SK-N-SH (cell line): ENCODE measurements at regions not wholly inside any gene's neighbourhood (a gene's known extent, or its start where the extent isn't known, plus 50 kb on each side); places are given as distances from the start of the nearest gene placed in this dataset.

Experiments
- CTCF ChIP-seq: fragments of 200-600 bp; sonication (generic); IDR thresholded peaks from 2 replicates; pipeline ENCODE4 v1.6.1; 2017; ENCODE audit warnings: antibody characterized with exemption, mild to moderate bottlenecking, moderate library complexity
- EP300 ChIP-seq, 2 experiments: IDR thresholded peaks; 2 replicates each; pipeline versions ENCODE4 v1.4.0 to v1.6.1; 2012; ENCODE audit warnings: borderline replicate concordance in 1 of 2, low read depth in 1 of 2, low read length in 1 of 2
- GABPA ChIP-seq: IDR thresholded peaks from 2 replicates; pipeline ENCODE4 v1.4.0; 2012; ENCODE audit warnings: low read depth, mild to moderate bottlenecking
- GATA2 ChIP-seq: sonication (generic); formaldehyde crosslinking; IDR thresholded peaks from 2 replicates; pipeline ENCODE4 v1.5.0; 2020; ENCODE audit warnings: mild to moderate bottlenecking, missing genetic modification reagents
- NRF1 ChIP-seq: IDR thresholded peaks from 2 replicates; pipeline ENCODE4 v1.6.1; 2012; ENCODE audit warnings: low read depth, mild to moderate bottlenecking, low read length
- POLR2AphosphoS5 ChIP-seq: IDR thresholded peaks from 2 replicates; pipeline ENCODE4 v1.6.1; 2012; ENCODE audit warnings: low read depth, low read length
- SIN3A ChIP-seq: IDR thresholded peaks from 2 replicates; pipeline ENCODE4 v1.6.1; 2012; ENCODE audit warnings: low read depth, mild to moderate bottlenecking, low read length, moderate library complexity, borderline replicate concordance
- TAF1 ChIP-seq: IDR thresholded peaks from 2 replicates; pipeline ENCODE4 v1.6.1; 2012; ENCODE audit warnings: low read depth, mild to moderate bottlenecking, low read length, moderate library complexity, borderline replicate concordance
- TEAD4 ChIP-seq: IDR thresholded peaks from 2 replicates; pipeline ENCODE4 v1.4.0; 2012; ENCODE audit warnings: mild to moderate bottlenecking, borderline replicate concordance; ENCODE audit not compliant: insufficient read depth

GRCh38 chr10:88065383-88066049 lies 202.1 kb downstream of the PTEN start:
- no peak for TF ChIP-seq CTCF
- no peak for TF ChIP-seq TAF1
- no peak for TF ChIP-seq EP300 (IDR thresholded peaks at IDR 0.05; ENCODE audit: borderline replicate concordance in 1 of 2, low read depth in 1 of 2, low read length in 1 of 2)
- no peak for TF ChIP-seq GATA2 (CRISPR knock-in tag)
- no peak for TF ChIP-seq NRF1
- no peak for TF ChIP-seq POLR2AphosphoS5
- TF ChIP-seq SIN3A, result no peak
- no peak for TF ChIP-seq GABPA
- no peak for TF ChIP-seq TEAD4
